ENCODE measurements at regions not wholly inside any gene's neighbourhood (a gene's known extent, or its start where the extent isn't known, plus 50 kb on each side); places are given as distances from the start of the nearest gene placed in this dataset.

GRCh38 chr10:37733822-37734221 is 123.6 kb downstream of the ZNF248 start:
- WGBS, 3 donors, result 80 to 92% (median 80%) methylated on average over 2 of the region's 2 CpGs
- no peak for ATAC-seq
- no peaks in the 10 kb centered on the region for H3K9me3 ChIP-seq

GRCh38 chr10:37732685-37733084 is 124.7 kb downstream of the ZNF248 start:
- no peak for TF ChIP-seq CTCF (IDR thresholded peaks at IDR 0.05)
- no peaks in the 10 kb centered on the region for H3K4me1 ChIP-seq
- H3K4me3 ChIP-seq, result no peak overlapping the region
- no peak for ATAC-seq
- no peak overlapping the region for H3K27ac ChIP-seq
- H3K27me3 ChIP-seq (ENCODE audit: insufficient read depth in 3 of 3, low read length in 2 of 3), result no peaks in the 10 kb centered on the region
- no peaks in the 10 kb centered on the region for H3K9me3 ChIP-seq
- intact Hi-C loops (cut with DNase I), result no loop called here
- no peak for DNase-seq
- H3K36me3 ChIP-seq (ENCODE audit: insufficient read depth in 1 of 2, low read depth in 1 of 2), result no peaks in the 10 kb centered on the region

More at GRCh38 chr10:37733822-37734221, 123.6 kb downstream of the ZNF248 start:
- no peak for TF ChIP-seq CTCF (IDR thresholded peaks at IDR 0.05)
- Histone ChIP-seq H3K4me3 (no peak overlapping the region), H3K4me1 (no peaks in the 10 kb centered on the region), H3K27ac (no peak overlapping the region), H3K27me3 (ENCODE audit: insufficient read depth in 3 of 3, low read length in 2 of 3) (no peaks in the 10 kb centered on the region), H3K36me3 (ENCODE audit: insufficient read depth in 1 of 2, low read depth in 1 of 2) (no peaks in the 10 kb centered on the region)
- intact Hi-C loops (cut with DNase I), result no loop called here
- no peak for DNase-seq

- ATAC-seq, result no peak
These were observed 128.6 kb downstream of the ZNF248 start for GRCh38 chr10:37728830-37729229.

GRCh38 chr10:37727491-37728352 is 129.7 kb downstream of the ZNF248 start:
- intact Hi-C loops (cut with DNase I), result no loop called here
- Histone ChIP-seq H3K27ac (no peak overlapping the region), H3K36me3 (ENCODE audit: insufficient read depth in 1 of 2, low read depth in 1 of 2) (no peaks in the 10 kb centered on the region), H3K4me3 (no peak overlapping the region), H3K4me1 (no peaks in the 10 kb centered on the region), H3K27me3 (ENCODE audit: insufficient read depth in 3 of 3, low read length in 2 of 3) (peaks cover 0 to 2% (median 0%) of the 10 kb centered on the region in 3 donors), H3K9me3 (no peaks in the 10 kb centered on the region)
- 83 to 86% (median 85%) methylated on average over 12 of the region's 12 CpGs for WGBS, 3 donors
- ATAC-seq (no peak), DNase-seq (no peak)
- no peak for TF ChIP-seq CTCF (IDR thresholded peaks at IDR 0.05)

More at GRCh38 chr10:37728830-37729229, 128.6 kb downstream of the ZNF248 start:
- no peak for DNase-seq
- no peak overlapping the region for H3K27ac ChIP-seq
- peaks cover 0 to 2% (median 0%) of the 10 kb centered on the region in 3 donors for H3K27me3 ChIP-seq (ENCODE audit: insufficient read depth in 3 of 3, low read length in 2 of 3)
- H3K4me3 ChIP-seq, result no peak overlapping the region
- no peak for TF ChIP-seq CTCF (IDR thresholded peaks at IDR 0.05)
- no peaks in the 10 kb centered on the region for H3K4me1 ChIP-seq
- intact Hi-C loops (cut with DNase I), result no loop called here
- 71 to 83% (median 74%) methylated on average over 5 of the region's 5 CpGs for WGBS, 3 donors
- H3K9me3 ChIP-seq, result no peaks in the 10 kb centered on the region
- H3K36me3 ChIP-seq (ENCODE audit: insufficient read depth in 1 of 2, low read depth in 1 of 2), result no peaks in the 10 kb centered on the region
